Left lung (tissue), 4 donors: ENCODE measurements at regions not wholly inside any gene's neighbourhood (a gene's known extent, or its start where the extent isn't known, plus 50 kb on each side); places are given as distances from the start of the nearest gene placed in this dataset.

Experiments used
- ATAC-seq: fragments of 200-7000 bp; cut with Tn5 transposase; one replicate; pipeline ENCODE4 v1.9.1; 2020; ENCODE audit warnings: moderate library complexity
- DNase-seq, 4 donors: peaks; one replicate each; pipeline ENCODE4 v3.0.0-alpha.2; 2013 to 2020
- H3K27ac ChIP-seq, 2 donors: fragments of 200-600 bp; sonication (generic) in 1 of 2; one replicate each; pipeline versions ENCODE4 v1.5.0 to v1.8.0; 2020 to 2021
- H3K27me3 ChIP-seq, 2 donors: fragments of 200-600 bp; sonication (generic) in 1 of 2; one replicate each; pipeline versions ENCODE4 v1.5.0 to v1.8.0; 2020 to 2021
- H3K36me3 ChIP-seq, 2 donors: fragments of 200-600 bp; sonication (generic) in 1 of 2; one replicate each; pipeline versions ENCODE4 v1.5.0 to v1.8.0; 2020 to 2021
- H3K4me1 ChIP-seq, 2 donors: fragments of 200-600 bp; one replicate each; pipeline ENCODE4 v1.8.0; 2021
- H3K4me3 ChIP-seq, 2 donors: fragments of 200-600 bp; sonication (generic) in 1 of 2; one replicate each; pipeline versions ENCODE4 v1.5.0 to v1.8.0; 2020 to 2021; ENCODE audit warnings: mild to moderate bottlenecking in 1 of 2
- H3K9me3 ChIP-seq, 2 donors: fragments of 200-600 bp; sonication (generic) in 1 of 2; one replicate each; pipeline versions ENCODE4 v1.5.0 to v1.8.0; 2020 to 2021
- intact Hi-C, 2 donors: fragments of 100-400 bp; cut with DNase I; formaldehyde crosslinking; loops; one replicate each; pipeline versions ENCODE4 v1.11.2 to v1.14.2; 2022
- TF ChIP-seq, protein P1 (sequence below), 2 donors: fragments of 200-600 bp; sonication (generic) in 1 of 2; IDR thresholded peaks; one replicate each; pipeline versions ENCODE4 v1.5.0 to v1.8.0; 2021; ENCODE audit warnings: antibody characterized with exemption in 2 of 2
- donor health status: DM: no; HTN: yes; CAD: no.
- donor health status: DM: no; HTN: no; CAD: no.

DNA sequence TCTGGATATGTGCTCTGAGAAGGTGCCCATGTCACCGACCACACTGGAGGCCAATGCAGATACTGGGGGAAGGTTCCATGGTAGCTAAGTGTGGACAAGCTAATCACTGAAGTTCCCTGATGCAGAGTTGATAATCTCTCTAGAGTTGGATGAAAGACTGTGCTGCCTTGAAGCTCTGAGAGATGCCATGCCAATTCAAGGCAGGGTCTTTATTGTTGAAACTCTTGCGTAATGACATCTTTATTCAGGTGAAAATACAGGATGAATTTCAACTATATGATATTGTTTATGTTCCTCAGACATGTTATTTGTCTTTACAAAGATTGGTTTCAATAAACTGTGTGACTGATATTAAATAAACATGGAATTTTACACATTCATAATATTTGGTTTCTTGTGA, 167.6 kb upstream of the TMEM161B start:
- Histone ChIP-seq H3K4me3 (no peak overlapping the region), H3K36me3 (no peaks in the 10 kb centered on the region), H3K27me3 (no peaks in the 10 kb centered on the region), H3K27ac (no peak overlapping the region), H3K9me3 (peaks cover 0 to 10% of the 10 kb centered on the region in 2 donors), H3K4me1 (no peaks in the 10 kb centered on the region)
- DNase-seq (no peak), ATAC-seq (no peak)
- intact Hi-C loops = no loop called here
- TF ChIP-seq, protein P1, sequence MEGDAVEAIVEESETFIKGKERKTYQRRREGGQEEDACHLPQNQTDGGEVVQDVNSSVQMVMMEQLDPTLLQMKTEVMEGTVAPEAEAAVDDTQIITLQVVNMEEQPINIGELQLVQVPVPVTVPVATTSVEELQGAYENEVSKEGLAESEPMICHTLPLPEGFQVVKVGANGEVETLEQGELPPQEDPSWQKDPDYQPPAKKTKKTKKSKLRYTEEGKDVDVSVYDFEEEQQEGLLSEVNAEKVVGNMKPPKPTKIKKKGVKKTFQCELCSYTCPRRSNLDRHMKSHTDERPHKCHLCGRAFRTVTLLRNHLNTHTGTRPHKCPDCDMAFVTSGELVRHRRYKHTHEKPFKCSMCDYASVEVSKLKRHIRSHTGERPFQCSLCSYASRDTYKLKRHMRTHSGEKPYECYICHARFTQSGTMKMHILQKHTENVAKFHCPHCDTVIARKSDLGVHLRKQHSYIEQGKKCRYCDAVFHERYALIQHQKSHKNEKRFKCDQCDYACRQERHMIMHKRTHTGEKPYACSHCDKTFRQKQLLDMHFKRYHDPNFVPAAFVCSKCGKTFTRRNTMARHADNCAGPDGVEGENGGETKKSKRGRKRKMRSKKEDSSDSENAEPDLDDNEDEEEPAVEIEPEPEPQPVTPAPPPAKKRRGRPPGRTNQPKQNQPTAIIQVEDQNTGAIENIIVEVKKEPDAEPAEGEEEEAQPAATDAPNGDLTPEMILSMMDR (IDR thresholded peaks at IDR 0.05) = no peak

DNA sequence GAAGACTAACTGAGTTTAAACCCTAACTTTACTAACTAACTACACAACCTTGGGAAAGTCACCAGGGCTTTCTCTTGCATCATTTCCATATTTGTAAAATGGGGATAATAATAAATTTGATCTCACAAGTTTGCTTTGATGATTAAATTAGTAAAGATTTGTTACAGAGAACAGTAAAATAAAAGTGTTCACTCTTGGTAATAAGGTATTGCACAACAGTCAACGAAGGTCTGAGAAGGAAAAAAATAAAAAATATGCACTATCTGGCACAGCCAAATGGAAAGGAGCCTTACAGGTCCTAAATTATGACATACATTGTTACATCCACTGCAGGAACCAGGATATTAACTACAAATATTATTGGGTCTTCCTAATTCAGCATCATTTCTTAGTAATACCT, 160.0 kb upstream of the TMEM161B start:
- DNase-seq (no peak), ATAC-seq (no peak)
- Histone ChIP-seq H3K36me3 (no peaks in the 10 kb centered on the region), H3K9me3 (no peaks in the 10 kb centered on the region), H3K27ac (no peak overlapping the region), H3K27me3 (no peaks in the 10 kb centered on the region), H3K4me3 (no peak overlapping the region), H3K4me1 (no peaks in the 10 kb centered on the region)
- TF ChIP-seq, protein P1 (IDR thresholded peaks at IDR 0.05) = no peak
- intact Hi-C loops = no loop called here

DNA sequence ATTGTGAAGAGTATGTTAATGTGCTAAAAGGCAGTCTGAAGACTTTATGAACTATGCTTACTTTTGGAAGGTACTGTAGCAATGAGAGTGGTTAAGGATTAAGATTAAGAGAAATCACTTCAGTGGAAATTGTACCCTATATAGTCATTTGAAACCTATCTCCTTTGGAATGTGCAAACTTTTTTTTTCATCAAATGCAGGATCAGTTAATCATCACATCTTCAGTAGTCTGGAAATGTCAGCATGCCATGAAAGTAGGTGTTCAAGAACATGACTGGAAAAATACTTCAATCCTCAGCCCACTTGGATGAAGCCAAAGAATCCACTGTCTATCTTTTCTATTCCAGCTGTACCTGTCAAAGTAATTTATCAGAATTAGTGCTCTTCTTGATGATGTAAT, 157.8 kb upstream of the TMEM161B start:
- H3K27me3 ChIP-seq = no peaks in the 10 kb centered on the region
- intact Hi-C loops = no loop called here
- no peak overlapping the region for H3K27ac ChIP-seq
- DNase-seq (no peak), ATAC-seq (no peak)
- no peaks in the 10 kb centered on the region for H3K9me3 ChIP-seq
- no peaks in the 10 kb centered on the region for H3K4me1 ChIP-seq
- no peak overlapping the region for H3K4me3 ChIP-seq
- TF ChIP-seq, protein P1 (IDR thresholded peaks at IDR 0.05) = no peak
- no peaks in the 10 kb centered on the region for H3K36me3 ChIP-seq

DNA sequence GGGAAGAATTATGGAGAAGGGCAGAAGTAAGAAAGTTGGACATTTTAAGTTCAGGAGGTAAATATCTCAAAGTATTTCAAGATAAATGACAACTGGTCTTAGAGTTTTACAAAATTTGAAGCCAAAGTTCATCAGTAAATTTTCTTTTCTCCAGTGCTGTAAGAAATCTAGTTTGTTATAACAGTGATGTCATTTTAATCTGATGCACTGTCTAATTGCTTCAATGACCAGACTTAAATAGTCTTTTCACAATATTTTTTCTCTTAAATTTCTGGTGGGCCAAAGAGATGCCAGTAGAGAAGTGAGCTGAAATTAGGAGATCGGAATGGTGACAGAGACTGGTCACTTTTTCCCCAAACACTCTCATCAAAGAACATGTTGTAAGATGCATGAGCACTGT, 156.5 kb upstream of the TMEM161B start:
- H3K4me1 ChIP-seq = no peaks in the 10 kb centered on the region
- no peak overlapping the region for H3K27ac ChIP-seq
- no peaks in the 10 kb centered on the region for H3K36me3 ChIP-seq
- H3K4me3 ChIP-seq = no peak overlapping the region
- no peak for DNase-seq
- H3K9me3 ChIP-seq = no peaks in the 10 kb centered on the region
- intact Hi-C loops = no loop called here
- TF ChIP-seq, protein P1 (IDR thresholded peaks at IDR 0.05) = no peak
- ATAC-seq = no peak
- H3K27me3 ChIP-seq = no peaks in the 10 kb centered on the region

DNA sequence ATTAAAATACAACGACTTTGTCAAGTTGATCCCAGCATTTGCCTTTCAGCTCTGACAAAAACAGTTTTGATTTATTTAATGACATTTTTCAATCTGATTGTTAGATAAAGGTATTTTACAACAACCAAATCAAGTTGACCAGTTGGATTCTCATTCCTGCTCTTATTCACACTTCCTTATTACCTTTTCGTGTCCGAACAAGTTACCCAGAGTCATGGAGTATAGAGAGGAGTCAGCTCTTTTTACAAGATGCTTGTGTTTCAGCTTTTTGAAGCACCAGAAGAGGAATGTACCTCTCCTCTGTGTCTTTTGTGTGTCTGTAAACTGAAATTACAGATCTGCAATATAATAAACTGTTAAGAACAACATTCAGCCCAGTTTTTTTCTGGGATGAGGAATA, 151.3 kb upstream of the TMEM161B start:
- Histone ChIP-seq H3K27me3 (no peaks in the 10 kb centered on the region), H3K27ac (no peak overlapping the region), H3K36me3 (no peaks in the 10 kb centered on the region), H3K4me1 (no peaks in the 10 kb centered on the region), H3K4me3 (no peak overlapping the region), H3K9me3 (no peaks in the 10 kb centered on the region)
- TF ChIP-seq, protein P1 (IDR thresholded peaks at IDR 0.05) = no peak
- DNase-seq (no peak), ATAC-seq (no peak)
- intact Hi-C loops = no loop called here
